ENCODE measurements at regions not wholly inside any gene's neighbourhood (a gene's known extent, or its start where the extent isn't known, plus 50 kb on each side); places are given as distances from the start of the nearest gene placed in this dataset.

GRCh38 chr20:7770046-7770445 is 170.2 kb downstream of the HAO1 start:
- no peak for TF ChIP-seq CTCF (IDR thresholded peaks at IDR 0.05)
- TF ChIP-seq RCOR1 (IDR thresholded peaks at IDR 0.05; ENCODE audit: low read length) = no peak
- no peak for TF ChIP-seq POLR2AphosphoS5 (IDR thresholded peaks at IDR 0.05; ENCODE audit: low read depth, low read length)
- no peak for TF ChIP-seq REST (IDR thresholded peaks at IDR 0.05; ENCODE audit: low read depth, low read length)
